ENCODE measurements at regions not wholly inside any gene's neighbourhood (a gene's known extent, or its start where the extent isn't known, plus 50 kb on each side); places are given as distances from the start of the nearest gene placed in this dataset.

- TF ChIP-seq EZH2 (IDR thresholded peaks at IDR 0.05; ENCODE audit: borderline replicate concordance, low read depth, low read length, severe bottlenecking) (no peak), POLR2A (IDR thresholded peaks at IDR 0.05; ENCODE audit: low read depth, low read length) (no peak), MYC (IDR thresholded peaks at IDR 0.05; ENCODE audit: low read depth, low read length) (no peak), CTCF (IDR thresholded peaks at IDR 0.05; ENCODE audit: extremely low read depth in 1 of 2, insufficient read depth in 1 of 2, low read depth in 1 of 2, low read length in 2 of 2) (no peak), POLR2AphosphoS5 (IDR thresholded peaks at IDR 0.05; ENCODE audit: insufficient read depth, low read depth, low read length) (no peak), FOS (IDR thresholded peaks at IDR 0.05; ENCODE audit: borderline replicate concordance, insufficient read depth, low read length) (no peak), GATA2 (IDR thresholded peaks at IDR 0.05; ENCODE audit: insufficient read depth, insufficient read length, low read depth, low read length) (no peak), MAX (IDR thresholded peaks at IDR 0.05; ENCODE audit: insufficient read depth, insufficient read length) (no peak)
These were observed 695.7 kb downstream of the CENPC start for GRCh38 chr4:66849596-66849995.

Data from endothelial cell of umbilical vein (primary cell).